ENCODE measurements at regions not wholly inside any gene's neighbourhood (a gene's known extent, or its start where the extent isn't known, plus 50 kb on each side); places are given as distances from the start of the nearest gene placed in this dataset.

DNA sequence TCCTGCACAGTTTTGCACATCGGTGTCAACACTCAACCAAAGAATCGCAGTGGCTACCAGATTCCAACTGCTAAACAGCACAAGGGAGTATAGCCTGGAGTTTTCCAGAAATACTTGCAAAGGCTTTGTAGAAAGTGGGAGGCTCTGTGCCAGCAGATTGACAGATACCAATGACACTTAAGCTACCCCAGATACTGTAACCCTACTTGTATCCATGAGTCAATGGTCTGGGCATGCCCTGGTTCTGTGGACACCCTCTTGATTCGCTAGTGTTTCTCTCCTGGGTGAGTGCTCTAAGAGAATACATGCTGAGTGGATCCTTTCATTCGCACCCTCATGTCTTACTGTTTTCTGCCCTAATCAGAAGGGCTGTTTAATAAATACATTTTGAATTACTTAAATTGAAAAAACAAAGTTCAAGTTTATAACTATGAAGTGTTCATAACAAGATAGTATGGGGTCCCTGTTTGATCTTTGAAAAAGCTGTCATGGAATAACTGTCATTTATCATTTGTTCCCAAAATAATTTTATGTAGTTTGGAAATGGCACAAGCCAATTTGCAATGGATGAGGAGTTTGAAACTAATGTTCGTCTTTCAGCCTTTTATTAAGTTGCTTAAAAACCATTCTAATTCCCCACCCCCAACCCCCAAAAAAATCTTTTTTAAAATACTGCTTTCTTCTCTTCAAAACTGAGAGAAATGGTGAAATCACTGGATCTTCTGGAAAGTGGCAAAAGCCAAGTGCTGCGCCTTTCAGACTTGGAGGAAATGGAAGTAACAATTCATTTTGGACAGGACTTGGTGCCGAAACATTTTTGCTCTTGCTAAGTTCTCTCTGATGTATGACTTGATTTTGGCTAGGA is 600.5 kb upstream of the TENM4 start:
- WGBS, 2 experiments (ENCODE audit: extremely low coverage in 2 of 2, insufficient read length in 1 of 2) = no CpG with 5 or more reads among the region's 7 CpGs

More for the DNA sequence above, 600.5 kb upstream of the TENM4 start:
- ChIA-PET POLR2A (ENCODE audit: unreplicated experiment) (no interaction called here), CTCF (interaction anchor here (0.6 kb wide), 1 partner anchor 436 kb away, joined by 3 read pairs; no protein-coding TSS in a partner anchor)
- H2BK20ac ChIP-seq (ENCODE audit: low read depth, low read length) = no peak overlapping the region
- intact Hi-C loops (cut with micrococcal nuclease) = no loop called here
- in situ Hi-C loops (cut with MboI; ENCODE audit: low sequenced_read_pairs) = no loop called here
- no peak overlapping the region for H3K18ac ChIP-seq (ENCODE audit: low read depth, low read length)
- dilution Hi-C loops (cut with HindIII; ENCODE audit: low sequenced_read_pairs, unreplicated experiment) = no loop called here
- no peaks in the 10 kb centered on the region for H3K9me3 ChIP-seq (ENCODE audit: control insufficient read depth, insufficient read depth, low read length)
- no peaks in the 10 kb centered on the region for H3K79me1 ChIP-seq (ENCODE audit: low read depth in 1 of 2, low read length in 2 of 2)
- no peak overlapping the region for H2AFZ ChIP-seq (replicated peaks; ENCODE audit: low read length, poor library complexity)
- no peak overlapping the region for H2BK5ac ChIP-seq (ENCODE audit: low read depth, low read length, poor library complexity, severe bottlenecking)
- no peak overlapping the region for H4K8ac ChIP-seq (ENCODE audit: low read depth in 2 of 2, low read length in 2 of 2)
- ATAC-seq (ENCODE audit: low read depth) = no peak
- no peak overlapping the region for H3K4ac ChIP-seq (ENCODE audit: low read depth, low read length)
- H3K23ac ChIP-seq (ENCODE audit: low read depth, low read length) = no peak overlapping the region
- no peak overlapping the region for H4K5ac ChIP-seq (ENCODE audit: low read depth, low read length)
- no peak overlapping the region for H2BK15ac ChIP-seq (ENCODE audit: low read depth, low read length)
- no peaks in the 10 kb centered on the region for H4K20me1 ChIP-seq (ENCODE audit: insufficient read depth, low read length)
- DNase-seq = no peak
- no peak overlapping the region for H3K14ac ChIP-seq (replicated peaks; ENCODE audit: low read depth, low read length)
- no peak overlapping the region for H3K56ac ChIP-seq (ENCODE audit: extremely low read depth, insufficient read depth, low read length)
- no peaks in the 10 kb centered on the region for H3K9me1 ChIP-seq (ENCODE audit: insufficient read depth, low read length)
- no peaks in the 10 kb centered on the region for H3K36me3 ChIP-seq (ENCODE audit: control insufficient read depth, insufficient read depth, low read length)
- H2AK9ac ChIP-seq (replicated peaks; ENCODE audit: low read depth, low read length, poor library complexity) = no peak overlapping the region
- H2AK5ac ChIP-seq (ENCODE audit: low read depth, low read length) = no peak overlapping the region
- H3K4me1 ChIP-seq (ENCODE audit: control insufficient read depth, insufficient read depth, low read length) = no peaks in the 10 kb centered on the region
- BruUV-seq (replicated peaks) = no TSS peak
- no peak overlapping the region for H3K9ac ChIP-seq (ENCODE audit: low read depth, low read length)
- TF ChIP-seq SMC3 (IDR thresholded peaks at IDR 0.05; ENCODE audit: low read depth, low read length) (no peak), CHD1 (IDR thresholded peaks at IDR 0.05; ENCODE audit: low read depth, low read length) (no peak), USF2 (IDR thresholded peaks at IDR 0.05; ENCODE audit: low read depth, low read length) (no peak), RCOR1 (IDR thresholded peaks at IDR 0.05; ENCODE audit: insufficient replicate concordance, low read length) (no peak), RAD21 (IDR thresholded peaks at IDR 0.05; ENCODE audit: low read length) (no peak), RFX5 (IDR thresholded peaks at IDR 0.05; ENCODE audit: low read depth, low read length) (no peak), FOS (IDR thresholded peaks at IDR 0.05; ENCODE audit: low read depth, low read length) (no peak), CEBPB (IDR thresholded peaks at IDR 0.05; ENCODE audit: low read depth, low read length) (no peak), POLR2A (IDR thresholded peaks at IDR 0.05; ENCODE audit: low read depth, low read length) (no peak), CTCF (conservative IDR thresholded peaks at IDR 0.05; ENCODE audit: low read depth, low read length) (no peak)
- TF ChIP-seq, protein P1, sequence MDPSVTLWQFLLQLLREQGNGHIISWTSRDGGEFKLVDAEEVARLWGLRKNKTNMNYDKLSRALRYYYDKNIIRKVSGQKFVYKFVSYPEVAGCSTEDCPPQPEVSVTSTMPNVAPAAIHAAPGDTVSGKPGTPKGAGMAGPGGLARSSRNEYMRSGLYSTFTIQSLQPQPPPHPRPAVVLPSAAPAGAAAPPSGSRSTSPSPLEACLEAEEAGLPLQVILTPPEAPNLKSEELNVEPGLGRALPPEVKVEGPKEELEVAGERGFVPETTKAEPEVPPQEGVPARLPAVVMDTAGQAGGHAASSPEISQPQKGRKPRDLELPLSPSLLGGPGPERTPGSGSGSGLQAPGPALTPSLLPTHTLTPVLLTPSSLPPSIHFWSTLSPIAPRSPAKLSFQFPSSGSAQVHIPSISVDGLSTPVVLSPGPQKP (IDR thresholded peaks at IDR 0.05; ENCODE audit: borderline replicate concordance, low read depth, low read length) = no peak
- no peak overlapping the region for H3K4me3 ChIP-seq (ENCODE audit: insufficient read depth, low read depth, low read length)
- no peak overlapping the region for H2BK120ac ChIP-seq (ENCODE audit: low read depth, low read length)
- H3K27me3 ChIP-seq (ENCODE audit: control insufficient read depth, insufficient read depth, low read length) = peaks cover 2% of the 10 kb centered on the region
- no peak overlapping the region for H4K91ac ChIP-seq (ENCODE audit: insufficient read depth, low read depth, low read length)
- no peak overlapping the region for H3K4me2 ChIP-seq (ENCODE audit: low read depth, low read length)
- H3K27ac ChIP-seq (ENCODE audit: insufficient read depth, low read length) = no peak overlapping the region
